ENCODE measurements at regions not wholly inside any gene's neighbourhood (a gene's known extent, or its start where the extent isn't known, plus 50 kb on each side); places are given as distances from the start of the nearest gene placed in this dataset.

- TF ChIP-seq ZSCAN12 (CRISPR knock-in tag; IDR thresholded peaks at IDR 0.05) (no peak), EP300 (IDR thresholded peaks at IDR 0.05; ENCODE audit: low read depth in 2 of 2, low read length in 2 of 2) (no peak), EP300 (CRISPR knock-in tag; IDR thresholded peaks at IDR 0.05; ENCODE audit: borderline replicate concordance) (no peak), ZKSCAN5 (CRISPR knock-in tag; IDR thresholded peaks at IDR 0.05) (no peak), FOSL1 (CRISPR knock-in tag; IDR thresholded peaks at IDR 0.05; ENCODE audit: borderline replicate concordance) (no peak), ZNF792 (CRISPR knock-in tag; IDR thresholded peaks at IDR 0.05) (no peak)
- TF ChIP-seq, protein P1, sequence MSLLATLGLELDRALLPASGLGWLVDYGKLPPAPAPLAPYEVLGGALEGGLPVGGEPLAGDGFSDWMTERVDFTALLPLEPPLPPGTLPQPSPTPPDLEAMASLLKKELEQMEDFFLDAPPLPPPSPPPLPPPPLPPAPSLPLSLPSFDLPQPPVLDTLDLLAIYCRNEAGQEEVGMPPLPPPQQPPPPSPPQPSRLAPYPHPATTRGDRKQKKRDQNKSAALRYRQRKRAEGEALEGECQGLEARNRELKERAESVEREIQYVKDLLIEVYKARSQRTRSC (CRISPR knock-in tag; IDR thresholded peaks at IDR 0.05; ENCODE audit: low read depth) = no peak
Observed at GRCh38 chr11:103680826-103681225, 355.6 kb upstream of the DDI1 start (continued).

GRCh38 chr11:103681855-103682254 lies 354.6 kb upstream of the DDI1 start:
- ChIA-PET POLR2A (no interaction called here), CTCF (ENCODE audit: low intra/inter-chr PET ratio, low total read pairs) (interaction anchor here (1.3 kb wide), 1 partner anchor 470 kb away, joined by 3 read pairs; no protein-coding TSS in a partner anchor)
- no peaks in the 10 kb centered on the region for H3K27me3 ChIP-seq (ENCODE audit: control insufficient read depth in 1 of 2, insufficient read depth in 2 of 2, low read length in 2 of 2)
- no peak for DNase-seq (ENCODE audit: low spot score)
- WGBS (ENCODE audit: low lambda C conversion rate) = 31% methylated on average over 7 of the region's 7 CpGs
- no peaks in the 10 kb centered on the region for H3K9me3 ChIP-seq (ENCODE audit: low read length)
- ATAC-seq = peak; percentile 66
- H3K27ac ChIP-seq (ENCODE audit: extremely low read length, insufficient read depth, low read length) = no peak overlapping the region
- in situ Hi-C loops (cut with HindIII; ENCODE audit: extremely low pct_ligation_motif_present, low pct_unique_long_range_greater_than_20kb) = no loop called here
- no peaks in the 10 kb centered on the region for H3K79me2 ChIP-seq (ENCODE audit: insufficient read depth, low read length)
- no peak overlapping the region for H3K4me3 ChIP-seq (replicated peaks in 1 of 3; ENCODE audit: insufficient read depth in 1 of 3, low read depth in 2 of 3, low read length in 3 of 3)
- H2AFZ ChIP-seq (ENCODE audit: low read length) = no peak overlapping the region
- no peak overlapping the region for H3K9ac ChIP-seq (ENCODE audit: insufficient read depth, low read depth, low read length)
- no peaks in the 10 kb centered on the region for H4K20me1 ChIP-seq (ENCODE audit: insufficient read depth, low read length)
- intact Hi-C loops (cut with micrococcal nuclease; ENCODE audit: unreplicated experiment) = loop anchor here (1.0 kb wide), 1 partner anchor 572 kb away; no protein-coding TSS in a partner anchor
- no peak for FAIRE-seq
- H3K36me3 ChIP-seq (replicated peaks in 1 of 2; ENCODE audit: control insufficient read depth in 1 of 2, insufficient read depth in 2 of 2, low read length in 2 of 2) = no peaks in the 10 kb centered on the region
- H3K4me2 ChIP-seq (ENCODE audit: low read depth, low read length) = 0 out of 2 replicates have a peak overlapping the region, but pooled peaks have one; percentile 2
- BruUV-seq (replicated peaks) = no TSS peak
- no peaks in the 10 kb centered on the region for H3K4me1 ChIP-seq (ENCODE audit: insufficient read depth, low read length)
- TF ChIP-seq ZNF331 (CRISPR knock-in tag; IDR thresholded peaks at IDR 0.05) = no peak
- TF ChIP-seq KDM1A (CRISPR knock-in tag; IDR thresholded peaks at IDR 0.05) = no peak
- TF ChIP-seq KLF6 (CRISPR knock-in tag; IDR thresholded peaks at IDR 0.05) = no peak
- TF ChIP-seq ZNF367 (CRISPR knock-in tag; IDR thresholded peaks at IDR 0.05; ENCODE audit: borderline replicate concordance) = no peak
- TF ChIP-seq, protein P2, sequence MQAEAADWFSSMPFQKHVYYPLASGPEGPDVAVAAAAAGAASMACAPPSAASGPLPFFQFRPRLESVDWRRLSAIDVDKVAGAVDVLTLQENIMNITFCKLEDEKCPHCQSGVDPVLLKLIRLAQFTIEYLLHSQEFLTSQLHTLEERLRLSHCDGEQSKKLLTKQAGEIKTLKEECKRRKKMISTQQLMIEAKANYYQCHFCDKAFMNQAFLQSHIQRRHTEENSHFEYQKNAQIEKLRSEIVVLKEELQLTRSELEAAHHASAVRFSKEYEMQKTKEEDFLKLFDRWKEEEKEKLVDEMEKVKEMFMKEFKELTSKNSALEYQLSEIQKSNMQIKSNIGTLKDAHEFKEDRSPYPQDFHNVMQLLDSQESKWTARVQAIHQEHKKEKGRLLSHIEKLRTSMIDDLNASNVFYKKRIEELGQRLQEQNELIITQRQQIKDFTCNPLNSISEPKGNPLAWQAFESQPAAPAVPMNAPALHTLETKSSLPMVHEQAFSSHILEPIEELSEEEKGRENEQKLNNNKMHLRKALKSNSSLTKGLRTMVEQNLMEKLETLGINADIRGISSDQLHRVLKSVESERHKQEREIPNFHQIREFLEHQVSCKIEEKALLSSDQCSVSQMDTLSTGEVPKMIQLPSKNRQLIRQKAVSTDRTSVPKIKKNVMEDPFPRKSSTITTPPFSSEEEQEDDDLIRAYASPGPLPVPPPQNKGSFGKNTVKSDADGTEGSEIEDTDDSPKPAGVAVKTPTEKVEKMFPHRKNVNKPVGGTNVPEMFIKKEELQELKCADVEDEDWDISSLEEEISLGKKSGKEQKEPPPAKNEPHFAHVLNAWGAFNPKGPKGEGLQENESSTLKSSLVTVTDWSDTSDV (CRISPR knock-in tag; IDR thresholded peaks at IDR 0.05) = no peak
- no peak for TF ChIP-seq MYC (CRISPR knock-in tag; IDR thresholded peaks at IDR 0.05; ENCODE audit: borderline replicate concordance)
- TF ChIP-seq, protein P3, sequence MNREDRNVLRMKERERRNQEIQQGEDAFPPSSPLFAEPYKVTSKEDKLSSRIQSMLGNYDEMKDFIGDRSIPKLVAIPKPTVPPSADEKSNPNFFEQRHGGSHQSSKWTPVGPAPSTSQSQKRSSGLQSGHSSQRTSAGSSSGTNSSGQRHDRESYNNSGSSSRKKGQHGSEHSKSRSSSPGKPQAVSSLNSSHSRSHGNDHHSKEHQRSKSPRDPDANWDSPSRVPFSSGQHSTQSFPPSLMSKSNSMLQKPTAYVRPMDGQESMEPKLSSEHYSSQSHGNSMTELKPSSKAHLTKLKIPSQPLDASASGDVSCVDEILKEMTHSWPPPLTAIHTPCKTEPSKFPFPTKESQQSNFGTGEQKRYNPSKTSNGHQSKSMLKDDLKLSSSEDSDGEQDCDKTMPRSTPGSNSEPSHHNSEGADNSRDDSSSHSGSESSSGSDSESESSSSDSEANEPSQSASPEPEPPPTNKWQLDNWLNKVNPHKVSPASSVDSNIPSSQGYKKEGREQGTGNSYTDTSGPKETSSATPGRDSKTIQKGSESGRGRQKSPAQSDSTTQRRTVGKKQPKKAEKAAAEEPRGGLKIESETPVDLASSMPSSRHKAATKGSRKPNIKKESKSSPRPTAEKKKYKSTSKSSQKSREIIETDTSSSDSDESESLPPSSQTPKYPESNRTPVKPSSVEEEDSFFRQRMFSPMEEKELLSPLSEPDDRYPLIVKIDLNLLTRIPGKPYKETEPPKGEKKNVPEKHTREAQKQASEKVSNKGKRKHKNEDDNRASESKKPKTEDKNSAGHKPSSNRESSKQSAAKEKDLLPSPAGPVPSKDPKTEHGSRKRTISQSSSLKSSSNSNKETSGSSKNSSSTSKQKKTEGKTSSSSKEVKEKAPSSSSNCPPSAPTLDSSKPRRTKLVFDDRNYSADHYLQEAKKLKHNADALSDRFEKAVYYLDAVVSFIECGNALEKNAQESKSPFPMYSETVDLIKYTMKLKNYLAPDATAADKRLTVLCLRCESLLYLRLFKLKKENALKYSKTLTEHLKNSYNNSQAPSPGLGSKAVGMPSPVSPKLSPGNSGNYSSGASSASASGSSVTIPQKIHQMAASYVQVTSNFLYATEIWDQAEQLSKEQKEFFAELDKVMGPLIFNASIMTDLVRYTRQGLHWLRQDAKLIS (CRISPR knock-in tag; IDR thresholded peaks at IDR 0.05) = no peak
- TF ChIP-seq HIC2 (CRISPR knock-in tag; IDR thresholded peaks at IDR 0.05; ENCODE audit: low read depth) = no peak

Data from HepG2 (cell line).